ENCODE measurements at regions not wholly inside any gene's neighbourhood (a gene's known extent, or its start where the extent isn't known, plus 50 kb on each side); places are given as distances from the start of the nearest gene placed in this dataset.

GRCh38 chr4:4791299-4792111 lies 68.0 kb upstream of the MSX1 start (continued):
- TF ChIP-seq E2F8 (IDR thresholded peaks at IDR 0.05; ENCODE audit: low read depth, partially characterized antibody): no peak
- TF ChIP-seq KAT2A (conservative IDR thresholded peaks at IDR 0.05; ENCODE audit: control insufficient read depth, low read depth, low read length): no peak
- no peak for TF ChIP-seq CBX3 (IDR thresholded peaks at IDR 0.05; ENCODE audit: borderline replicate concordance, low read depth)
- no peak for TF ChIP-seq PRDM15 (CRISPR knock-in tag; IDR thresholded peaks at IDR 0.05)
- TF ChIP-seq CUX1 (IDR thresholded peaks at IDR 0.05; ENCODE audit: insufficient replicate concordance, low read depth, low read length): no peak
- TF ChIP-seq TCF12 (IDR thresholded peaks at IDR 0.05; ENCODE audit: low read depth, low read length): no peak
- no peak for TF ChIP-seq NR2C1 (IDR thresholded peaks at IDR 0.05)

All from GM12878 (cell line).